D721Med (cell line): ENCODE measurements at regions not wholly inside any gene's neighbourhood (a gene's known extent, or its start where the extent isn't known, plus 50 kb on each side); places are given as distances from the start of the nearest gene placed in this dataset.

Source experiments
- DNase-seq: peaks from one replicate; pipeline ENCODE4 v3.0.0; 2011; ENCODE audit warnings: low spot score; ENCODE audit not compliant: insufficient read length
- FAIRE-seq: peaks from 2 replicates; lab custom pipeline; 2011; peaks lifted over from hg19 to GRCh38; lab: Jason Lieb, UNC
- CTCF ChIP-seq: IDR thresholded peaks from 2 replicates; pipeline ENCODE4 v1.5.1; 2012; ENCODE audit warnings: mild to moderate bottlenecking, control low read depth; ENCODE audit not compliant: insufficient read depth; ENCODE audit errors: missing control alignments

- no peak for TF ChIP-seq CTCF
- DNase-seq (no peak), FAIRE-seq (no peak)
Observed at GRCh38 chr5:120256376-120256775, 207.7 kb upstream of the PRR16 start.

- FAIRE-seq (no peak), DNase-seq (no peak)
- no peak for TF ChIP-seq CTCF
Observed at GRCh38 chr5:120257358-120257971, 206.6 kb upstream of the PRR16 start.

GRCh38 chr5:120258123-120258522 is 206.0 kb upstream of the PRR16 start:
- no peak for TF ChIP-seq CTCF
- DNase-seq (no peak), FAIRE-seq (no peak)

GRCh38 chr5:120260651-120261050 is 203.4 kb upstream of the PRR16 start:
- DNase-seq: no peak
- no peak for FAIRE-seq
- no peak for TF ChIP-seq CTCF

GRCh38 chr5:120270498-120270897 is 193.6 kb upstream of the PRR16 start:
- no peak for FAIRE-seq
- no peak for TF ChIP-seq CTCF
- no peak for DNase-seq

GRCh38 chr5:120293796-120294195 is 170.3 kb upstream of the PRR16 start:
- DNase-seq (no peak), FAIRE-seq (no peak)
- no peak for TF ChIP-seq CTCF

GRCh38 chr5:120297616-120298015 is 166.5 kb upstream of the PRR16 start:
- no peak for TF ChIP-seq CTCF
- no peak for FAIRE-seq
- DNase-seq: no peak
